Activated naive CD8-positive, alpha-beta T cell treated with anti-CD3 and anti-CD28 coated beads, Interleukin-2, amount 50 U/mL, for 24 hours (primary cell): ENCODE measurements at regions not wholly inside any gene's neighbourhood (a gene's known extent, or its start where the extent isn't known, plus 50 kb on each side); places are given as distances from the start of the nearest gene placed in this dataset.

ENCODE experiments used
- ATAC-seq: fragments of 150-1000 bp; cut with Tn5 transposase; one replicate; pipeline ENCODE4 v1.10.0; 2021
- DNase-seq: peaks from one replicate; pipeline ENCODE4 v3.0.0; 2021
- H3K27ac Mint-ChIP-seq: one replicate; pipeline ENCODE4 v1.8.0; 2021; ENCODE audit warnings: mild to moderate bottlenecking, mixed read lengths
- H3K27me3 Mint-ChIP-seq: one replicate; pipeline ENCODE4 v1.8.0; 2021; ENCODE audit warnings: mixed read lengths
- H3K36me3 Mint-ChIP-seq: one replicate; pipeline ENCODE4 v1.8.0; 2021; ENCODE audit warnings: low read depth, mixed read lengths
- H3K4me1 Mint-ChIP-seq: one replicate; pipeline ENCODE4 v1.8.0; 2021; ENCODE audit warnings: mixed read lengths
- H3K4me3 Mint-ChIP-seq: one replicate; pipeline ENCODE4 v1.8.0; 2021; ENCODE audit warnings: mild to moderate bottlenecking, moderate library complexity, mixed read lengths
- H3K9me3 Mint-ChIP-seq: one replicate; pipeline ENCODE4 v1.8.0; 2021; ENCODE audit warnings: mixed read lengths

GRCh38 chr5:118705959-118706667 lies 282.2 kb downstream of the DTWD2 start:
- Mint-ChIP-seq H3K4me3 (no peak overlapping the region), H3K27me3 (peaks cover 3% of the 10 kb centered on the region), H3K27ac (no peak overlapping the region), H3K9me3 (peaks cover 31% of the 10 kb centered on the region), H3K4me1 (no peaks in the 10 kb centered on the region), H3K36me3 (peaks cover 4% of the 10 kb centered on the region)
- no peak for DNase-seq
- no peak for ATAC-seq

- no peak overlapping the region for H3K4me3 Mint-ChIP-seq
- no peak for ATAC-seq
- H3K36me3 Mint-ChIP-seq, result peaks cover 4% of the 10 kb centered on the region
- no peak for DNase-seq
- H3K4me1 Mint-ChIP-seq, result no peaks in the 10 kb centered on the region
- H3K27ac Mint-ChIP-seq, result no peak overlapping the region
- peaks cover 31% of the 10 kb centered on the region for H3K9me3 Mint-ChIP-seq
- peaks cover 3% of the 10 kb centered on the region for H3K27me3 Mint-ChIP-seq
These were observed 285.1 kb downstream of the DTWD2 start for GRCh38 chr5:118703241-118703640.

GRCh38 chr5:118701791-118702190 lies 286.6 kb downstream of the DTWD2 start:
- no peak overlapping the region for H3K4me3 Mint-ChIP-seq
- H3K36me3 Mint-ChIP-seq, result peaks cover 4% of the 10 kb centered on the region
- H3K27ac Mint-ChIP-seq, result no peak overlapping the region
- peaks cover 31% of the 10 kb centered on the region for H3K9me3 Mint-ChIP-seq
- H3K27me3 Mint-ChIP-seq, result peaks cover 3% of the 10 kb centered on the region
- ATAC-seq (no peak), DNase-seq (no peak)
- H3K4me1 Mint-ChIP-seq, result no peaks in the 10 kb centered on the region

GRCh38 chr5:118700510-118700909 lies 287.8 kb downstream of the DTWD2 start:
- Mint-ChIP-seq H3K36me3 (peaks cover 4% of the 10 kb centered on the region), H3K27me3 (peaks cover 3% of the 10 kb centered on the region), H3K4me1 (no peaks in the 10 kb centered on the region), H3K27ac (no peak overlapping the region), H3K4me3 (no peak overlapping the region), H3K9me3 (peaks cover 27% of the 10 kb centered on the region)
- no peak for ATAC-seq
- DNase-seq, result no peak

- Mint-ChIP-seq H3K27me3 (no peaks in the 10 kb centered on the region), H3K4me1 (no peaks in the 10 kb centered on the region), H3K9me3 (peaks cover 12% of the 10 kb centered on the region), H3K36me3 (peaks cover 2% of the 10 kb centered on the region), H3K4me3 (no peak overlapping the region), H3K27ac (no peak overlapping the region)
- no peak for DNase-seq
- no peak for ATAC-seq
These were observed 289.6 kb downstream of the DTWD2 start for GRCh38 chr5:118698774-118699173.

GRCh38 chr5:118696076-118696475 lies 292.3 kb downstream of the DTWD2 start:
- ATAC-seq (no peak), DNase-seq (no peak)
- H3K9me3 Mint-ChIP-seq, result no peaks in the 10 kb centered on the region
- no peak overlapping the region for H3K27ac Mint-ChIP-seq
- H3K4me1 Mint-ChIP-seq, result no peaks in the 10 kb centered on the region
- no peaks in the 10 kb centered on the region for H3K27me3 Mint-ChIP-seq
- no peaks in the 10 kb centered on the region for H3K36me3 Mint-ChIP-seq
- H3K4me3 Mint-ChIP-seq, result no peak overlapping the region

- ATAC-seq (no peak), DNase-seq (no peak)
- no peaks in the 10 kb centered on the region for H3K36me3 Mint-ChIP-seq
- H3K27ac Mint-ChIP-seq, result no peak overlapping the region
- H3K4me3 Mint-ChIP-seq, result no peak overlapping the region
- H3K4me1 Mint-ChIP-seq, result no peaks in the 10 kb centered on the region
- H3K27me3 Mint-ChIP-seq, result no peaks in the 10 kb centered on the region
- no peaks in the 10 kb centered on the region for H3K9me3 Mint-ChIP-seq
These were observed 295.5 kb downstream of the DTWD2 start for GRCh38 chr5:118692811-118693342.

GRCh38 chr5:118687661-118688621 lies 300.4 kb downstream of the DTWD2 start:
- H3K4me1 Mint-ChIP-seq, result no peaks in the 10 kb centered on the region
- H3K9me3 Mint-ChIP-seq, result no peaks in the 10 kb centered on the region
- no peaks in the 10 kb centered on the region for H3K36me3 Mint-ChIP-seq
- no peak overlapping the region for H3K4me3 Mint-ChIP-seq
- no peaks in the 10 kb centered on the region for H3K27me3 Mint-ChIP-seq
- no peak for ATAC-seq
- H3K27ac Mint-ChIP-seq, result no peak overlapping the region
- DNase-seq, result no peak

GRCh38 chr5:118687100-118687499 lies 301.2 kb downstream of the DTWD2 start:
- ATAC-seq (no peak), DNase-seq (no peak)
- H3K27me3 Mint-ChIP-seq, result no peaks in the 10 kb centered on the region
- no peaks in the 10 kb centered on the region for H3K9me3 Mint-ChIP-seq
- no peak overlapping the region for H3K27ac Mint-ChIP-seq
- H3K4me1 Mint-ChIP-seq, result no peaks in the 10 kb centered on the region
- H3K36me3 Mint-ChIP-seq, result no peaks in the 10 kb centered on the region
- H3K4me3 Mint-ChIP-seq, result no peak overlapping the region

GRCh38 chr5:118681655-118682054 lies 306.7 kb downstream of the DTWD2 start:
- no peak for ATAC-seq
- no peak overlapping the region for H3K27ac Mint-ChIP-seq
- H3K4me3 Mint-ChIP-seq, result no peak overlapping the region
- no peak for DNase-seq
- no peaks in the 10 kb centered on the region for H3K27me3 Mint-ChIP-seq
- H3K4me1 Mint-ChIP-seq, result no peaks in the 10 kb centered on the region
- H3K9me3 Mint-ChIP-seq, result no peaks in the 10 kb centered on the region
- H3K36me3 Mint-ChIP-seq, result no peaks in the 10 kb centered on the region

GRCh38 chr5:118679264-118679940 lies 308.9 kb downstream of the DTWD2 start:
- H3K36me3 Mint-ChIP-seq, result no peaks in the 10 kb centered on the region
- no peak overlapping the region for H3K27ac Mint-ChIP-seq
- no peak for DNase-seq
- no peaks in the 10 kb centered on the region for H3K4me1 Mint-ChIP-seq
- H3K27me3 Mint-ChIP-seq, result no peaks in the 10 kb centered on the region
- no peaks in the 10 kb centered on the region for H3K9me3 Mint-ChIP-seq
- no peak for ATAC-seq
- no peak overlapping the region for H3K4me3 Mint-ChIP-seq

- no peaks in the 10 kb centered on the region for H3K27me3 Mint-ChIP-seq
- DNase-seq (no peak), ATAC-seq (no peak)
- H3K36me3 Mint-ChIP-seq, result no peaks in the 10 kb centered on the region
- no peak overlapping the region for H3K4me3 Mint-ChIP-seq
- H3K4me1 Mint-ChIP-seq, result no peaks in the 10 kb centered on the region
- H3K27ac Mint-ChIP-seq, result no peak overlapping the region
- H3K9me3 Mint-ChIP-seq, result no peaks in the 10 kb centered on the region
These were observed 309.6 kb downstream of the DTWD2 start for GRCh38 chr5:118678746-118679145.

GRCh38 chr5:118675247-118675646 lies 313.1 kb downstream of the DTWD2 start:
- Mint-ChIP-seq H3K4me1 (no peaks in the 10 kb centered on the region), H3K27me3 (no peaks in the 10 kb centered on the region), H3K4me3 (no peak overlapping the region), H3K27ac (no peak overlapping the region), H3K36me3 (no peaks in the 10 kb centered on the region), H3K9me3 (peaks cover 3% of the 10 kb centered on the region)
- ATAC-seq (no peak), DNase-seq (no peak)

GRCh38 chr5:118657576-118657975 lies 330.8 kb downstream of the DTWD2 start:
- DNase-seq, result no peak
- Mint-ChIP-seq H3K4me1 (no peaks in the 10 kb centered on the region), H3K27ac (no peak overlapping the region), H3K36me3 (no peaks in the 10 kb centered on the region), H3K27me3 (no peaks in the 10 kb centered on the region), H3K9me3 (peaks cover 39% of the 10 kb centered on the region), H3K4me3 (no peak overlapping the region)
- ATAC-seq, result no peak
